ENCODE measurements at regions not wholly inside any gene's neighbourhood (a gene's known extent, or its start where the extent isn't known, plus 50 kb on each side); places are given as distances from the start of the nearest gene placed in this dataset.

GRCh38 chr9:89768650-89769071 lies 163.8 kb downstream of the GADD45G start:
- DNase-seq (ENCODE audit: low read depth) = no peak

- no peak for DNase-seq (ENCODE audit: low read depth)
Measured at GRCh38 chr9:89770531-89771174, 165.8 kb downstream of the GADD45G start.

GRCh38 chr9:89771205-89771604 lies 166.4 kb downstream of the GADD45G start:
- no peak for DNase-seq (ENCODE audit: low read depth)

GRCh38 chr9:89773170-89773569 lies 168.4 kb downstream of the GADD45G start:
- DNase-seq (ENCODE audit: low read depth) = no peak

- DNase-seq (ENCODE audit: low read depth) = no peak
Measured at GRCh38 chr9:89774858-89775370, 170.1 kb downstream of the GADD45G start.

- DNase-seq (ENCODE audit: low read depth) = no peak
Measured at GRCh38 chr9:89775641-89776040, 170.8 kb downstream of the GADD45G start.

GRCh38 chr9:89776795-89777525 lies 172.1 kb downstream of the GADD45G start:
- DNase-seq (ENCODE audit: low read depth) = no peak

GRCh38 chr9:89777544-89777943 lies 172.7 kb downstream of the GADD45G start:
- no peak for DNase-seq (ENCODE audit: low read depth)

GRCh38 chr9:89778100-89779090 lies 173.6 kb downstream of the GADD45G start:
- DNase-seq (ENCODE audit: low read depth) = no peak

- DNase-seq (ENCODE audit: low read depth) = no peak
Measured at GRCh38 chr9:89779405-89780203, 174.8 kb downstream of the GADD45G start.

- DNase-seq (ENCODE audit: low read depth) = no peak
Measured at GRCh38 chr9:89780959-89781358, 176.1 kb downstream of the GADD45G start.

GRCh38 chr9:89781838-89782540 lies 177.2 kb downstream of the GADD45G start:
- no peak for DNase-seq (ENCODE audit: low read depth)

- no peak for DNase-seq (ENCODE audit: low read depth)
Measured at GRCh38 chr9:89786655-89787054, 181.8 kb downstream of the GADD45G start.

- no peak for DNase-seq (ENCODE audit: low read depth)
Measured at GRCh38 chr9:89787595-89787994, 182.8 kb downstream of the GADD45G start.

GRCh38 chr9:89788434-89788833 lies 183.6 kb downstream of the GADD45G start:
- DNase-seq (ENCODE audit: low read depth) = no peak

- no peak for DNase-seq (ENCODE audit: low read depth)
Measured at GRCh38 chr9:89789922-89790510, 185.2 kb downstream of the GADD45G start.

- DNase-seq (ENCODE audit: low read depth) = no peak
Measured at GRCh38 chr9:89790542-89791109, 185.8 kb downstream of the GADD45G start.

GRCh38 chr9:89791754-89792153 lies 186.9 kb downstream of the GADD45G start:
- DNase-seq (ENCODE audit: low read depth) = no peak

GRCh38 chr9:89792189-89793123 lies 187.6 kb downstream of the GADD45G start:
- no peak for DNase-seq (ENCODE audit: low read depth)

All from T-helper 22 cell (primary cell).